ENCODE measurements at regions not wholly inside any gene's neighbourhood (a gene's known extent, or its start where the extent isn't known, plus 50 kb on each side); places are given as distances from the start of the nearest gene placed in this dataset.

GRCh38 chr2:17051538-17051937 is 385.9 kb upstream of the CYRIA start:
- intact Hi-C loops (cut with micrococcal nuclease), result no loop called here
- H3K4me2 ChIP-seq (replicated peaks; ENCODE audit: low read depth, low read length, poor library complexity, severe bottlenecking), result no peak overlapping the region
- no peaks in the 10 kb centered on the region for H3K27me3 ChIP-seq (replicated peaks in 1 of 4; ENCODE audit: control extremely low read depth in 1 of 4, control insufficient read depth in 3 of 4, insufficient read depth in 4 of 4, low read length in 3 of 4)
- ChIA-PET CTCF (no interaction called here), POLR2A (no interaction called here)
- H3K4me1 ChIP-seq (ENCODE audit: control insufficient read depth in 2 of 2, insufficient read depth in 2 of 2, low read length in 2 of 2), result peaks cover 0 to 4% of the 10 kb centered on the region in 2 donors
- no peaks in the 10 kb centered on the region for H3K79me2 ChIP-seq (ENCODE audit: control insufficient read depth, insufficient read depth, low read length)
- TF ChIP-seq EZH2 (IDR thresholded peaks at IDR 0.05; ENCODE audit: borderline replicate concordance, insufficient read depth, low read depth, low read length, poor library complexity, severe bottlenecking) (no peak), CTCF (IDR thresholded peaks at IDR 0.05) (no peak)
- Mint-ChIP-seq H3K9me3 (ENCODE audit: insufficient read depth) (no peaks in the 10 kb centered on the region), H3K27ac (no peak overlapping the region), H3K4me1 (peaks cover 2% of the 10 kb centered on the region), H3K27me3 (no peaks in the 10 kb centered on the region), H3K4me3 (no peak overlapping the region)
- H4K20me1 ChIP-seq (ENCODE audit: control insufficient read depth, insufficient read depth, low read length, poor library complexity, severe bottlenecking), result no peaks in the 10 kb centered on the region
- H3K9me3 ChIP-seq (ENCODE audit: control extremely low read depth in 1 of 3, control insufficient read depth in 2 of 3, insufficient read depth in 1 of 3, low read length in 2 of 3), result no peaks in the 10 kb centered on the region
- H3K9ac ChIP-seq (ENCODE audit: low read length), result no peak overlapping the region
- H3K36me3 ChIP-seq (replicated peaks in 1 of 2; ENCODE audit: control extremely low read depth in 1 of 2, control insufficient read depth in 1 of 2, extremely low read depth in 1 of 2, insufficient read depth in 2 of 2, low read length in 1 of 2), result no peaks in the 10 kb centered on the region
- H3K27ac ChIP-seq (ENCODE audit: low read length in 2 of 2), result no peak overlapping the region
- DNase-seq, result no peak
- no peak overlapping the region for H2AFZ ChIP-seq (ENCODE audit: insufficient read depth, low read depth, low read length, poor library complexity, severe bottlenecking)
- no peak for ATAC-seq (ENCODE audit: low read depth)
- no peak overlapping the region for H3K4me3 ChIP-seq (ENCODE audit: control extremely low read depth in 1 of 5, extremely low read depth in 1 of 5, insufficient read depth in 1 of 5, low read depth in 2 of 5, low read length in 4 of 5)

GRCh38 chr2:17043173-17043572 is 377.5 kb upstream of the CYRIA start:
- no peak overlapping the region for H3K9ac ChIP-seq (ENCODE audit: low read length)
- intact Hi-C loops (cut with micrococcal nuclease), result no loop called here
- ChIA-PET CTCF (no interaction called here), POLR2A (no interaction called here)
- H3K4me1 Mint-ChIP-seq, result no peaks in the 10 kb centered on the region
- no peak overlapping the region for H3K27ac ChIP-seq (ENCODE audit: low read length in 2 of 2)
- DNase-seq, result no peak
- 92% methylated on average over 1 of the region's 1 CpG for WGBS (ENCODE audit: insufficient coverage)
- no peaks in the 10 kb centered on the region for H3K27me3 ChIP-seq (replicated peaks in 1 of 4; ENCODE audit: control extremely low read depth in 1 of 4, control insufficient read depth in 3 of 4, insufficient read depth in 4 of 4, low read length in 3 of 4)
- peaks cover 0 to 3% (median 0%) of the 10 kb centered on the region in 3 donors for H3K9me3 ChIP-seq (ENCODE audit: control extremely low read depth in 1 of 3, control insufficient read depth in 2 of 3, insufficient read depth in 1 of 3, low read length in 2 of 3)
- no peak overlapping the region for H3K4me3 ChIP-seq (ENCODE audit: control extremely low read depth in 1 of 5, extremely low read depth in 1 of 5, insufficient read depth in 1 of 5, low read depth in 2 of 5, low read length in 4 of 5)
- peaks cover 2% of the 10 kb centered on the region for H3K9me3 Mint-ChIP-seq (ENCODE audit: insufficient read depth)
- no peaks in the 10 kb centered on the region for H3K4me1 ChIP-seq (ENCODE audit: control insufficient read depth in 2 of 2, insufficient read depth in 2 of 2, low read length in 2 of 2)
- no peak for ATAC-seq (ENCODE audit: low read depth)
- H4K20me1 ChIP-seq (ENCODE audit: control insufficient read depth, insufficient read depth, low read length, poor library complexity, severe bottlenecking), result no peaks in the 10 kb centered on the region
- TF ChIP-seq EZH2 (IDR thresholded peaks at IDR 0.05; ENCODE audit: borderline replicate concordance, insufficient read depth, low read depth, low read length, poor library complexity, severe bottlenecking), result no peak
- no peak for TF ChIP-seq CTCF (IDR thresholded peaks at IDR 0.05)
- H3K27me3 Mint-ChIP-seq, result no peaks in the 10 kb centered on the region
- H3K4me3 Mint-ChIP-seq, result no peak overlapping the region
- no peaks in the 10 kb centered on the region for H3K36me3 ChIP-seq (replicated peaks in 1 of 2; ENCODE audit: control extremely low read depth in 1 of 2, control insufficient read depth in 1 of 2, extremely low read depth in 1 of 2, insufficient read depth in 2 of 2, low read length in 1 of 2)
- H2AFZ ChIP-seq (ENCODE audit: insufficient read depth, low read depth, low read length, poor library complexity, severe bottlenecking), result no peak overlapping the region
- no peak overlapping the region for H3K4me2 ChIP-seq (replicated peaks; ENCODE audit: low read depth, low read length, poor library complexity, severe bottlenecking)
- no peaks in the 10 kb centered on the region for H3K79me2 ChIP-seq (ENCODE audit: control insufficient read depth, insufficient read depth, low read length)
- H3K27ac Mint-ChIP-seq, result no peak overlapping the region
